ENCODE measurements at regions not wholly inside any gene's neighbourhood (a gene's known extent, or its start where the extent isn't known, plus 50 kb on each side); places are given as distances from the start of the nearest gene placed in this dataset.

GRCh38 chr6:115302731-115303130, 758.0 kb downstream of the FRK start:
- Histone ChIP-seq H3K36me3 (ENCODE audit: control insufficient read depth in 1 of 2, insufficient read depth in 2 of 2, low read length in 1 of 2) (no peaks in the 10 kb centered on the region), H3K4me3 (ENCODE audit: low read length in 2 of 2) (no peak overlapping the region), H3K9me3 (ENCODE audit: control insufficient read depth, low read length) (no peaks in the 10 kb centered on the region), H3K27me3 (ENCODE audit: control insufficient read depth in 1 of 2, insufficient read depth in 2 of 2, low read length in 1 of 2) (no peaks in the 10 kb centered on the region), H3K4me1 (ENCODE audit: control insufficient read depth in 1 of 2, insufficient read depth in 2 of 2, low read length in 2 of 2) (no peaks in the 10 kb centered on the region), H3K27ac (ENCODE audit: low read depth in 1 of 2, low read length in 2 of 2) (no peak overlapping the region)
- WGBS, 2 donors, result 32 to 41% methylated on average over 4 of the region's 4 CpGs
- DNase-seq (no peak), ATAC-seq (ENCODE audit: low FRiP score) (no peak)
- intact Hi-C loops (cut with DNase I), result no loop called here

DNA sequence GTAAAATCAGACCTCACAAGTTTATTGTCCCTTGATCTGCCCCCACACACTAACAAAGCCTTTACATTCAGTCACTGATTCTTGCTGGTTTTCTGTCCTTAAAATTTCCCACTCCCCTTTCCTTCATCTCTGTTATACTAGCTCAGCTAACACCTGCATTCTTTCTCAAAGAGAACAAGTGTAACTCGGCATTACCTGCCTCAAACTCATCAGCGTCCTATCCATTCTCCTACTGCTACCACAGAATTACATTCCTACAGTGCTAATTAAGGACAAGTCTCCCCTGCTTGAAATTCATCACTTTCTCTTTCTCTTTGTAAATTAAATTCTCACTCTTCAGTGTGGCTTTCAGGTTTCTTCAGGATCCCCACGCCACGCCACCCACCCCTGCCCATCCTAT, 773.2 kb downstream of the FRK start:
- Histone ChIP-seq H3K4me1 (ENCODE audit: control insufficient read depth in 1 of 2, insufficient read depth in 2 of 2, low read length in 2 of 2) (no peaks in the 10 kb centered on the region), H3K36me3 (ENCODE audit: control insufficient read depth in 1 of 2, insufficient read depth in 2 of 2, low read length in 1 of 2) (no peaks in the 10 kb centered on the region), H3K4me3 (ENCODE audit: low read length in 2 of 2) (no peak overlapping the region), H3K27me3 (ENCODE audit: control insufficient read depth in 1 of 2, insufficient read depth in 2 of 2, low read length in 1 of 2) (no peaks in the 10 kb centered on the region), H3K9me3 (ENCODE audit: control insufficient read depth, low read length) (peaks cover 1% of the 10 kb centered on the region), H3K27ac (ENCODE audit: low read depth in 1 of 2, low read length in 2 of 2) (no peak overlapping the region)
- 76 to 81% methylated on average over 4 of the region's 4 CpGs for WGBS, 2 donors
- intact Hi-C loops (cut with DNase I), result no loop called here
- DNase-seq, result no peak
- ATAC-seq (ENCODE audit: low FRiP score), result no peak

- 54 to 60% methylated on average over 3 of the region's 3 CpGs for WGBS, 2 donors
- Histone ChIP-seq H3K9me3 (ENCODE audit: control insufficient read depth, low read length) (no peaks in the 10 kb centered on the region), H3K27me3 (ENCODE audit: control insufficient read depth in 1 of 2, insufficient read depth in 2 of 2, low read length in 1 of 2) (no peaks in the 10 kb centered on the region), H3K4me1 (ENCODE audit: control insufficient read depth in 1 of 2, insufficient read depth in 2 of 2, low read length in 2 of 2) (no peaks in the 10 kb centered on the region), H3K27ac (ENCODE audit: low read depth in 1 of 2, low read length in 2 of 2) (no peak overlapping the region), H3K4me3 (ENCODE audit: low read length in 2 of 2) (no peak overlapping the region), H3K36me3 (ENCODE audit: control insufficient read depth in 1 of 2, insufficient read depth in 2 of 2, low read length in 1 of 2) (no peaks in the 10 kb centered on the region)
- ATAC-seq (ENCODE audit: low FRiP score), result no peak
- intact Hi-C loops (cut with DNase I), result no loop called here
- DNase-seq, result no peak
Observed at GRCh38 chr6:115276881-115277565, 783.7 kb downstream of the FRK start.

DNA sequence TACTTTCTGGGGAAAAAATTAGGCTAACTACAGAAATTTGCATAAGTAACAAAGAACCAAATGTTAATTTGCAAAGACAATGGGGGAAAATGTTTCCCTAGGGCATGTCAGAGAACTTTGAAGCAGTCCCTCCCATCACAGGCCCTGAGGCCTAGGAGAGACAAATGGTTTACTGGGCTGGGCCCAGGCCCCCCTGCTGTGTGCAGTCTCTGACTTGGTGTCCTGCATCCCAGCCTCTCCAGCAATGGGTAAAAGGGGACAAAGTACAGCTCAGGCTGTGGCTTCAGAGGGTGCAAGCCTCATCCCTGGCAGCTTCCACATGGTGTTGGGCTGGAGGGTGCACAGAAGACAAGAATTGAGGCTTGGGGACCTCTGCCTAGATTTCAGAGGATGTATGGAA, 788.4 kb downstream of the FRK start:
- no peaks in the 10 kb centered on the region for H3K9me3 ChIP-seq (ENCODE audit: control insufficient read depth, low read length)
- no peaks in the 10 kb centered on the region for H3K36me3 ChIP-seq (ENCODE audit: control insufficient read depth in 1 of 2, insufficient read depth in 2 of 2, low read length in 1 of 2)
- no peaks in the 10 kb centered on the region for H3K4me1 ChIP-seq (ENCODE audit: control insufficient read depth in 1 of 2, insufficient read depth in 2 of 2, low read length in 2 of 2)
- no peak overlapping the region for H3K27ac ChIP-seq (ENCODE audit: low read depth in 1 of 2, low read length in 2 of 2)
- H3K4me3 ChIP-seq (ENCODE audit: low read length in 2 of 2), result no peak overlapping the region
- ATAC-seq (ENCODE audit: low FRiP score), result no peak
- H3K27me3 ChIP-seq (ENCODE audit: control insufficient read depth in 1 of 2, insufficient read depth in 2 of 2, low read length in 1 of 2), result no peaks in the 10 kb centered on the region
- intact Hi-C loops (cut with DNase I), result no loop called here
- no peak for DNase-seq

GRCh38 chr6:115271434-115271833, 789.3 kb downstream of the FRK start:
- DNase-seq, result no peak
- H3K27me3 ChIP-seq (ENCODE audit: control insufficient read depth in 1 of 2, insufficient read depth in 2 of 2, low read length in 1 of 2), result no peaks in the 10 kb centered on the region
- no peak overlapping the region for H3K27ac ChIP-seq (ENCODE audit: low read depth in 1 of 2, low read length in 2 of 2)
- H3K4me3 ChIP-seq (ENCODE audit: low read length in 2 of 2), result no peak overlapping the region
- WGBS, 2 donors, result 43 to 48% methylated on average over 5 of the region's 5 CpGs
- no peaks in the 10 kb centered on the region for H3K4me1 ChIP-seq (ENCODE audit: control insufficient read depth in 1 of 2, insufficient read depth in 2 of 2, low read length in 2 of 2)
- no peaks in the 10 kb centered on the region for H3K9me3 ChIP-seq (ENCODE audit: control insufficient read depth, low read length)
- ATAC-seq (ENCODE audit: low FRiP score), result no peak
- intact Hi-C loops (cut with DNase I), result no loop called here
- no peaks in the 10 kb centered on the region for H3K36me3 ChIP-seq (ENCODE audit: control insufficient read depth in 1 of 2, insufficient read depth in 2 of 2, low read length in 1 of 2)

DNA sequence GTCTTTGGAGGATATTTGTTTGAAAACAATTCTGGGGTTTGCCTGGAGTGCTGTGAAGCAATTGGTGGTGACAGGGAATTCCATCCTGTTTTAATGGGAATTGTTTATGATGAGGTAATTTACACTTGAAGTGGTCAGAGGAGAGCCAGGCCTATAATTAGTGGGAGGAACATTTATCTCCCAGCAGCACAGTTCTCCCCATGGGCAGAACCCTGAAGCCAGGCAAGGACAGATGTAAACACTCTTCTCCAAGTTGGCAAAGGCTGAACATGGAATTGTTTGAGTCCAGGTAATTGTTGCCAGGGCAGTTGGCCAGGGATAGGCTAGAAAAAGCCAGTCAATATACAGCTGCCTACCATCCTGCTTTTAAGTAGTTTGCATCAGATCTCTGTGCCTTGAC, 789.7 kb downstream of the FRK start:
- Histone ChIP-seq H3K27me3 (ENCODE audit: control insufficient read depth in 1 of 2, insufficient read depth in 2 of 2, low read length in 1 of 2) (no peaks in the 10 kb centered on the region), H3K4me3 (ENCODE audit: low read length in 2 of 2) (no peak overlapping the region), H3K9me3 (ENCODE audit: control insufficient read depth, low read length) (no peaks in the 10 kb centered on the region), H3K36me3 (ENCODE audit: control insufficient read depth in 1 of 2, insufficient read depth in 2 of 2, low read length in 1 of 2) (no peaks in the 10 kb centered on the region), H3K4me1 (ENCODE audit: control insufficient read depth in 1 of 2, insufficient read depth in 2 of 2, low read length in 2 of 2) (no peaks in the 10 kb centered on the region), H3K27ac (ENCODE audit: low read depth in 1 of 2, low read length in 2 of 2) (no peak overlapping the region)
- ATAC-seq (ENCODE audit: low FRiP score), result no peak
- intact Hi-C loops (cut with DNase I), result no loop called here
- no peak for DNase-seq

GRCh38 chr6:115241373-115241772, 819.3 kb downstream of the FRK start:
- WGBS, 2 donors, result 74 to 82% methylated on average over 4 of the region's 4 CpGs
- Histone ChIP-seq H3K27ac (ENCODE audit: low read depth in 1 of 2, low read length in 2 of 2) (no peak overlapping the region), H3K4me3 (ENCODE audit: low read length in 2 of 2) (no peak overlapping the region), H3K36me3 (ENCODE audit: control insufficient read depth in 1 of 2, insufficient read depth in 2 of 2, low read length in 1 of 2) (no peaks in the 10 kb centered on the region), H3K4me1 (ENCODE audit: control insufficient read depth in 1 of 2, insufficient read depth in 2 of 2, low read length in 2 of 2) (no peaks in the 10 kb centered on the region), H3K9me3 (ENCODE audit: control insufficient read depth, low read length) (peaks cover 2% of the 10 kb centered on the region), H3K27me3 (ENCODE audit: control insufficient read depth in 1 of 2, insufficient read depth in 2 of 2, low read length in 1 of 2) (no peaks in the 10 kb centered on the region)
- no peak for ATAC-seq (ENCODE audit: low FRiP score)
- intact Hi-C loops (cut with DNase I), result no loop called here
- no peak for DNase-seq

DNA sequence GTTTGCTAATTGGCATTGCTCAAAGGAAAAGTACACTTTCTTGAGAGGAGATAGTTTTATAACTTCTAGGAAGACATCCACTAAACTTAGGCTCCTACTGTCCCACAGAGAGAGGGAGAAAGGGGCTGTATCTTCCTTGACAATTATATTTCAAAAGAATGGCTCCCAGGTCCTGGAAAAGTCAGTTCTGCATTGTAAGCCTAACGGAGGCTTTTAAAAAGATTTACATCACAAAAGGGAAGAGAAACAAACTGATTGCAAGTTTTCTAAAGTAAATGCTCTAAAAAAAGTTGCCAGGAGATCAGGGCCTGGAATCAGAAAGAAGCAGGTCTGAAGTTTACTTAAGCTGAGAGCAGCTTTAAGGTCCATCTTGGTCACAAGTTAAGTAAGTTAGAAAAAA, 839.5 kb downstream of the FRK start:
- ATAC-seq (ENCODE audit: low FRiP score), result no peak
- WGBS, 2 donors, result 41 to 44% methylated on average over 1 of the region's 1 CpG
- Histone ChIP-seq H3K36me3 (ENCODE audit: control insufficient read depth in 1 of 2, insufficient read depth in 2 of 2, low read length in 1 of 2) (no peaks in the 10 kb centered on the region), H3K4me1 (ENCODE audit: control insufficient read depth in 1 of 2, insufficient read depth in 2 of 2, low read length in 2 of 2) (no peaks in the 10 kb centered on the region), H3K9me3 (ENCODE audit: control insufficient read depth, low read length) (no peaks in the 10 kb centered on the region), H3K27ac (ENCODE audit: low read depth in 1 of 2, low read length in 2 of 2) (no peak overlapping the region), H3K4me3 (ENCODE audit: low read length in 2 of 2) (no peak overlapping the region), H3K27me3 (ENCODE audit: control insufficient read depth in 1 of 2, insufficient read depth in 2 of 2, low read length in 1 of 2) (no peaks in the 10 kb centered on the region)
- intact Hi-C loops (cut with DNase I), result no loop called here
- no peak for DNase-seq

DNA sequence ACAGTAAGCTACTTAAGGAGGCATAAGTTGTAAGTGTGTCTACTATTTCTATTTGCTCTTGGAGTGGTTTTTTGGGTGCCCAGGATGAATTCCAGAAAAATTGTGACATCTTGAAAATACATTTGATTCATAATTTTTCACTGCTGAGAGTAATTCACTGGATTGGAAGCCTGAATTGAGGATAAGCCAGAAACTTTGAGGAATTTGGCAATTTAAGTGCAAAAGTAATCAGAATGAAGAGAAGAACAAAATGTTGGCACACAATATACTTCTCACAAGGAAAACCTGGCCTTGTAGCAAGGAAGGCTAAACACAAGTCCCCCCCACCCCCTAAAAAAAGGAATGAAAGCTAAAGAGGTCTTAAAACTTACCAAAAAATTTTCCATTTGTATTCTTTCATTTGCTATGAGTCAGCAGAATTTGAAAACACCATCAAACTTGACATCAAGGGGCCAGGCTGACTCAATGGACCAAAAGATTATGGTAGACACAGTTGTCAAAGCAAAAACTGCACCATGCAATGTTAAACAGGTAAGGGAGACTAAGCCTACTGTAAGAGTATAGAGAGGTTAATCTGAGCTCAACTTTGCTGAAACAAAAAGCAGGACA, 840.0 kb downstream of the FRK start:
- intact Hi-C loops (cut with DNase I), result no loop called here
- no peak for ATAC-seq (ENCODE audit: low FRiP score)

More for the DNA sequence above, 840.0 kb downstream of the FRK start:
- Histone ChIP-seq H3K36me3 (ENCODE audit: control insufficient read depth in 1 of 2, insufficient read depth in 2 of 2, low read length in 1 of 2) (no peaks in the 10 kb centered on the region), H3K27ac (ENCODE audit: low read depth in 1 of 2, low read length in 2 of 2) (no peak overlapping the region), H3K4me1 (ENCODE audit: control insufficient read depth in 1 of 2, insufficient read depth in 2 of 2, low read length in 2 of 2) (no peaks in the 10 kb centered on the region), H3K4me3 (ENCODE audit: low read length in 2 of 2) (no peak overlapping the region), H3K27me3 (ENCODE audit: control insufficient read depth in 1 of 2, insufficient read depth in 2 of 2, low read length in 1 of 2) (no peaks in the 10 kb centered on the region), H3K9me3 (ENCODE audit: control insufficient read depth, low read length) (no peaks in the 10 kb centered on the region)
- DNase-seq, result no peak
